ENCODE measurements at regions not wholly inside any gene's neighbourhood (a gene's known extent, or its start where the extent isn't known, plus 50 kb on each side); places are given as distances from the start of the nearest gene placed in this dataset.
"Not testable (repeated sequence)": the region's sequence is repeated elsewhere in the genome, so short reads cannot be mapped to it uniquely, and the experiment has no call there.

DNA sequence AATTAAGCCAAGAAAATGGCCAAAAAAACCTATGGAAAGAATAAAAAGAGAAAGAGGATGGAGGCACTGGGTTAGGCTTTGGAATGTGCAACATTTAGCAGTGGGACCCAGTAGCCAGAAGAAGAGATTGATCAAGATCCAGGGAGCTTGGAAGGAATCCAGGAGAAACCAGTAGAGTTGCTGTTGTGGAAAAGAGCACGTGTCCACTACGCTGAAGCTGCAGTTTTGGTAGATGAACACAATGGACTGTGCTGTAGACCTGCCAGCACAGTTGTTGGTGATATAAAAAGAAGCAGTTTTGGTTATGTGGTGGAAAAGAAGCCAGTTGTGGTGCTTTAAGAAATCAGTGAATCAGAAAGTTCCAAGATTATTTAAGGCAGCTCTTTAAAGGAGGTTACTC is 802.2 kb upstream of the POM121L12 start:
- DNase-seq: no peak

GRCh38 chr7:52211930-52212329 is 823.5 kb upstream of the POM121L12 start:
- no peak for DNase-seq

DNA sequence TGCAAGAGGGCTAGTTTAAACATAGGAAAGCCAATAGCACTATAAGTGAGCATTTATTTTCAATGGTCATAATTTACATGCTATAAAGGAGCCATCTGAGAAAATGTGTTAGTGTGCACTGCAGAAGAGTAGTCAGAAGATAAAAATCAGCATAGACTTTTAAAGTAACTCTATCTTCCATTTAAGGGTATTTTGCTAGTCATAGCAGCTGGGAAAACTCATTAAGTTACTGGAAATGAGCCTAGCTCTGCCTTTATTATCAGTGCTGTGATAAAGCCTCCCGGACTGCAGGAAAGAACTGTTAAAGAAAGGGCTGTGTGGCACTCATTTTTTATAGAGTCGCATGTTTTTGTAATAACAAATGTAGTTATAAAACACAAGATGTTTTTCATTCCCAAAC is 825.8 kb upstream of the POM121L12 start:
- DNase-seq: no peak

DNA sequence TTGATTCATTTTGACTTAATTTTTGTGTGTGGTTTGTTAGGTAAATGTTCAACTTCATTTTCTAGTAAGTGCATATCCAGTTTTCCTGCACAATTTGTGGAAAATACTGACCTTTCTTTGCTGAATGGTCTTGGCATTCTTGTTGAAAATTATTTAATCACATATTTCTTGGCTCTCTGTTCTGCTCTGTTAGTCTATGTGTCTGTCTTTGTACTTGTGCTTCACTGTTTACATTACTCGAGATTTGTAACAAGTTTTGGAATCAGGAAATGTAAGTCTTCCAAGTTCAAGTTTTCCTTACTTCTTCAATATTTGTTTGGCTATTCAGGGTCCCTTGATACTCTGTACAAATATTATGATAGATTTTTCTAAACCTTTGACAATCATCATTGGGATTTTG is 838.2 kb upstream of the POM121L12 start:
- DNase-seq: no peak

DNA sequence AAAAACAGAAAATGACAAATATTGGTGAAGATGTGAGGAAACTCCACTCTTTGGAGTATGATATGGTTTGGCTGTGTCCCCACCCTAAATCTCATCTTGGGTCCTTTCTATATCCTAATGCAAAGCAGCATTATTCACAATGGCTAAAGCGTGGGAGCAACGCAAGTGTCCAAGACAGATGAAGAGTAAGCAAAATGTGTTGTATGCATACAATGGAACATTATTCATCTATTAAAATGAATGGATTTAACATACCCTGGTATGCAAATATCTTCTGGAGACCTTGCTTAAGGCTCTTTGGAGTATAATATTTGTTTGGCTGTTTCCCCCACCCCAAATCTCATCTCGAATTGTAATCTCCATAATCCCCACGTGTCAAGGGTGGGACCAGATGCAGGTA is 839.8 kb upstream of the POM121L12 start:
- no peak for DNase-seq

- DNase-seq: no peak
Measured at GRCh38 chr7:52189153-52189778, 846.2 kb upstream of the POM121L12 start.

- no peak for DNase-seq
Measured at GRCh38 chr7:52184006-52184703, 851.3 kb upstream of the POM121L12 start.

DNA sequence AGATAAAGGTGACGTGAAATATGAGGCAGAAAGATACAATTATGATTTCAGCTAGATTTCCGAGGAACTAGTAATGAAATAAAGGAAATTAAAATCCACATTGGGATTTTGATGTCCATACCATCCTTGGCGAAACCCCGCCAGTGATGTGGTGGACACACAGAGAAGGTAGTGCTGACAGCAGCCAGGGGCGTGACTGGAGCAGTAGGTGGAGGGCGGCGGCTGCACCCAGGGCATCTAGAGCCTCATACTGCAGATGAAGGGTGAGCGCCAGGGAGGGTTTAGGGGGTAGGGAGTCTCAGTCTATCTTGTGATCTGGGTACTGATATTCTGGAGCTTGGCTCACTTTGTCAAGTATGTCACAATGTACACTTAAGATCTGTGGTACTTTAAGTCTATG is 855.5 kb upstream of the POM121L12 start:
- DNase-seq: no peak

GRCh38 chr7:52168085-52168484 is 851.5 kb upstream of the COBL start:
- no peak for DNase-seq

DNA sequence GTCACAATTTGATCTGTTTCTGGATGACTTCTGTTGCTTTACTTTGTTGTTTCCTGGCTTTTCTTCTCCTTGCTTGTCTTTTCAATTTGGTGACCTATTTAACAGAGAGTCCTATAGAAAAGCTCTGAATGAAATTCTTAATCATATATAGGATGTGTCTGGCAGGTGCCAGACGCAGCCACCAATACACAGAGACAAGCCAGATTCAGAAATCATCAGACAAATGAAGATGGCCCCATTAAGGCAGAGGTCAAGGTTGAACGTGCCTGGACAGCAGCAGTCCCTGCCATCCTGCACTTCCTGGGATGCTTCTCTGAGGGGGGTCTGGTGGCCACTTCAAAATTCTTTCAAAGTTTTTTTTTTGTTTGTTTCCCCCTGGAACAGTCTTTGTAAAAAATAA is 846.7 kb upstream of the COBL start:
- DNase-seq: no peak

DNA sequence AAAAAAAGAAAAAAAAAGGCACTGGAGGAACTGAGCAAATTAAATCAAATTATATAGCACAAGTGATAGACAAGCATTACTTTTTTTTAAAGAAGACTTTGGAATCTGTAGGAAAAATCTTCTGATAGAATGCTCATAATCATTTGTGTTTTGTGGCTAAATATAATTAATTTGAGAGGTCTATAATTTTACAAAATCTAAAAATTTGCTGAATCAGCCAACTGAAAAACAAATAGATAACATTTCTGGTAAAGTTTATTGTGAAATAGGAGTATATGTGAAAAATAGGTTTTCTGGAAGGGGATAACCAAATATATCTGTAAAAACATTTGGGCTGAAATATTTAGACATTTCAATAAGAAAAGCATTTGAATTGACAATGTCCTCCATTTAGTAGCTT is 844.9 kb upstream of the COBL start:
- no peak for DNase-seq

DNA sequence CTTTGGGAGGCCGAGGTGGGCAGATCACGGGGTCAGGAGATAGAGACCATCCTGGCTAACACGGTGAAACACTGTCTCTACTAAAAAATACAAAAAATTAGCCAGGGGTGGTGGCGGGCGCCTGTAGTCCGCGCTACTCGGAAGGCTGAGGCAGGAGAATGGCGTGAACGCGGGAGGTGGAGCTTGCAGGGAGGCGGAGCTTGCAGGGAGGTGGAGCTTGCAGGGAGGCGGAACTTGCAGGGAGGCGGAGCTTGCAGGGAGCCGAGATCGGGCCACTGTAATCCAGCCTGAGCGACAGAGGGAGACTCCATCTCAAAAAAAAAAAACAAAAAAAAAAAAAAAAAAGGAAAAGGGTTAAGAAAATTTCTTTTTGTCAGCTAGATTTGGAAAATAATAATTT is 842.8 kb upstream of the COBL start:
- DNase-seq: not testable (repeated sequence)

DNA sequence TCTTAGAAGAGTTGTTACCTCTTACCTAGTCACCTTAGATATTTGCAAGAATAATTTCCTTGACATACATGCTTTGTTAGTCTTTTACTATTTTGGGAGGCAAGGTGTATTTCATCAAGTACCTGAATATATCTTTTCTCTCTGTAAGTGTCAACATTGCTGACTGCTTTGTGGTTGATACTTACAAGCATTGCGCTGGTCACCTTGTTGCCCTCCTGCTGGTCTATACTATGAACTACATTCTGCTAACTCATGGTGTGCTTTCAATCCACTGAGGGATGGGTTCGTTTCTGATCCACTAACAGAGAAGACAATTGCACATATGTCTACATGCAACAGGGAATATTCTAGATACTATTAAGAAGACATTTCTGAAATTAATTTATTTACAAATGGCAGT is 837.8 kb upstream of the COBL start:
- DNase-seq: no peak

- no peak for DNase-seq
Measured at GRCh38 chr7:52151559-52151958, 835.0 kb upstream of the COBL start.

GRCh38 chr7:52150952-52151351 is 834.3 kb upstream of the COBL start:
- no peak for DNase-seq

DNA sequence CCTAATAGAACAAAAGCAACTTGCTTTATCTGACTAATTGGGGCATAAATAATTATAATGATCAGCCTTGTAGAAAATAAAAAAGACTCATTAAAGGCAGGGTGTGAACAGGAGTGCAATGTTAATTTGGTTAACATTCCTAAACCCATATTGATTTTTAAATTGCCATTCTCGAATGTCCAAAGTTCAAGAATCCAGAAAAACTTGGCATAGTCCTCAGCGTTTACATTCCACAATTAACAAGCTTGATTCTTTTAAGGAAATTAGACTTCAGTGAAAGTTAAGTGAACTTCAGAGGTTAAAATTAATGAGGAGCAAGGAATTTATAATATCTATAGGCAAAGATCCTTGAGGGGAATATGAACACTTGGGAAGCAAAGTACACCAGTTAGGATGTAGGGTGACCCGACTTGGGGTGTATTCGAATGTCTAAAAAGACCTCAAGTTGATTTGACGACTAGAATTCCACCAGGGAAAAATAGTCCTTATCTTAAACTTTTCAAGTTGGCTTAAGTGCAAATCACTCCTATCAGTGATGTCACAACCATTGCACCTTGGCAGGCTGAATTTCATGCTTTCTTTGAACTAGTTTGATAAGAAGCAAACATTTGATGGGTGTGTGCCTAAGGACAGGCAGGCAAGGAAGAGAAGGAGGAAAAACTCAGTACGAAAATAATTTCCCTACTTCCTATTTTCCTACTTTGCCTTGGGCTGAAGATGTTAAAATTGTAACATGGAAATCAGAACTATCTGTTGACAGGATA is 830.4 kb upstream of the COBL start:
- DNase-seq: no peak

DNA sequence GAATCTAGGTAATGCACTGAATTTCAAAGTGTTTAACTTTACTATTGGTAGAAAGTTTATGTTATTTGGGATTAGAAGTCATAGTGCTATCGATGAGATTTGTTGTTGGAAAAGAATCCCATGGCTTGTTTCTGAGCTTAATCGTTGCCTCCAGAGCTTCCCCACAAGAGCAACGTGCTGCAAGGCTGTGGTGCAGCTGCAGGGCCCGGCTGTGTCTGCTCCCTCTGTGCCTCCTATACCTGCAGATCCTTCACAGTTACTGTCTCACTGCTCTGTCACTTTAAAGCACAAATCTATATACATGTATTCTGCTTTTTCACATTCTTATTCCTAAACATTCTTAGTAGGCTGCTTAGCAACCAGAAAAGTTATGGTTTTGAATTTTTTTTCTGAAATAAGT is 826.6 kb upstream of the COBL start:
- DNase-seq: no peak

DNA sequence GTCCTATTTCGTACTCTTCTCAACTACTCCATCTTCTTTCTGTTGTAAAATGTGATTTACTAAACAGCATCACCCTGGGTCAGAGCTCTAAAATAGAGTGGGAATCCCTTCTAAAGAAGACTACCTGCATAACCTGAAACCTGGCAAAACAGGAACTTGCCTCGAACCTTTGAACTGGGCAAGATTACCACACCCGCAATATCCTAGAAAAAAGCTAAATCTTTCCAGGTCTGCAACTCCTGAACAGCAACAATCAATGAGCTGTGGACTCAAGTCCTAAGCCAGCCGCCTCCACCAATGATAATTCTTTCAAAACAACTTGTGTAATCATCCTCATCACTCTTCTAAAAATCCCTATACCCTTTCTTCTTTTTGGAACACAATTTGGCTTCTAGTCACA is 824.2 kb upstream of the COBL start:
- DNase-seq: no peak

- no peak for DNase-seq
Measured at GRCh38 chr7:52135403-52135802, 818.8 kb upstream of the COBL start.

DNA sequence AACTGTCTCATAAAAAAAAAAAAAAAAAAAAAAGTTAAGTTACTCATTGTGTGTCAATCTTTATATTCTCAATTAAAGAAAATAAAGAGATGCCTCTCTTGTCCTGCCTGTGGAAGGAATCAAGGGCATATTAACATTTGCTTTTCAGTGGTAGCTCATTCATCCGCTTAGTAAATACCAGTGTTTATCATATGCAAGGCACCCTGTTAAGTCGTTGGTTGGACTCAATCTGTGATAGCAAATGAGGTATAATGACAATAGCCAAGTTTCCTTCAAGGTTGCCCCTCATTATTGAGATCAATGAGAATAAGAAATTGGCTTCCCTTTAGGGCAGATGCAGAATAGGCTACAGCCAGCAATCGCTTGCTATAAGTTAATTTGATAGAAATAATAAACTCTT is 812.7 kb upstream of the COBL start:
- no peak for DNase-seq

- no peak for DNase-seq
Measured at GRCh38 chr7:52120912-52121311, 804.3 kb upstream of the COBL start.

- no peak for DNase-seq
Measured at GRCh38 chr7:52119537-52119936, 802.9 kb upstream of the COBL start.

- DNase-seq: no peak
Measured at GRCh38 chr7:52114509-52114908, 797.9 kb upstream of the COBL start.

- DNase-seq: no peak
Measured at GRCh38 chr7:52114056-52114455, 797.4 kb upstream of the COBL start.
